HG03196 (cell line): ENCODE measurements at regions not wholly inside any gene's neighbourhood (a gene's known extent, or its start where the extent isn't known, plus 50 kb on each side); places are given as distances from the start of the nearest gene placed in this dataset.
"Not testable (repeated sequence)": the region's sequence is repeated elsewhere in the genome, so short reads cannot be mapped to it uniquely, and the experiment has no call there.

Experiments
- ATAC-seq: cut with Tn5 transposase; IDR thresholded peaks from one replicate; pipeline ENCODE4 v1.9.1; 2021; ENCODE audit not compliant: unreplicated experiment

GRCh38 chr10:15921423-15921945 lies 61.2 kb upstream of the MINDY3 start:
- ATAC-seq, result not testable (repeated sequence)

GRCh38 chr10:15931376-15931775 lies 71.1 kb upstream of the MINDY3 start:
- ATAC-seq, result no peak

- ATAC-seq, result not testable (repeated sequence)
These were observed 79.2 kb upstream of the MINDY3 start for GRCh38 chr10:15939543-15939942.

- ATAC-seq, result no peak
These were observed 83.1 kb upstream of the MINDY3 start for GRCh38 chr10:15943426-15943825.

GRCh38 chr10:15954188-15954587 lies 93.9 kb upstream of the MINDY3 start:
- no peak for ATAC-seq

GRCh38 chr10:15960277-15960676 lies 100.0 kb upstream of the MINDY3 start:
- no peak for ATAC-seq

GRCh38 chr10:15972736-15973135 lies 112.4 kb upstream of the MINDY3 start:
- not testable (repeated sequence) for ATAC-seq

GRCh38 chr10:15985690-15986089 lies 125.4 kb upstream of the MINDY3 start:
- no peak for ATAC-seq

GRCh38 chr10:15990535-15991129 lies 130.3 kb upstream of the MINDY3 start:
- no peak for ATAC-seq

- no peak for ATAC-seq
These were observed 137.0 kb upstream of the MINDY3 start for GRCh38 chr10:15997313-15997712.

GRCh38 chr10:16001581-16001980 lies 141.3 kb upstream of the MINDY3 start:
- ATAC-seq, result no peak

GRCh38 chr10:16009785-16010184 lies 149.5 kb upstream of the MINDY3 start:
- ATAC-seq, result no peak

- ATAC-seq, result no peak
These were observed 151.2 kb upstream of the MINDY3 start for GRCh38 chr10:16011548-16011947.

- ATAC-seq, result no peak
These were observed 154.2 kb upstream of the MINDY3 start for GRCh38 chr10:16014469-16014868.

GRCh38 chr10:16016688-16017087 lies 156.4 kb upstream of the MINDY3 start:
- no peak for ATAC-seq

GRCh38 chr10:16020836-16021235 lies 160.5 kb upstream of the MINDY3 start:
- no peak for ATAC-seq

- not testable (repeated sequence) for ATAC-seq
These were observed 166.5 kb upstream of the MINDY3 start for GRCh38 chr10:16026832-16027231.

- ATAC-seq, result no peak
These were observed 170.3 kb upstream of the MINDY3 start for GRCh38 chr10:16030562-16030961.

GRCh38 chr10:16049050-16049449 lies 188.7 kb upstream of the MINDY3 start:
- no peak for ATAC-seq

- no peak for ATAC-seq
These were observed 189.5 kb upstream of the MINDY3 start for GRCh38 chr10:16049782-16050181.

- ATAC-seq, result no peak
These were observed 203.0 kb upstream of the MINDY3 start for GRCh38 chr10:16063350-16063749.

GRCh38 chr10:16083551-16083950 lies 223.2 kb upstream of the MINDY3 start:
- not testable (repeated sequence) for ATAC-seq

- no peak for ATAC-seq
These were observed 244.8 kb upstream of the MINDY3 start for GRCh38 chr10:16105082-16105481.
